ENCODE measurements at regions not wholly inside any gene's neighbourhood (a gene's known extent, or its start where the extent isn't known, plus 50 kb on each side); places are given as distances from the start of the nearest gene placed in this dataset.

DNA sequence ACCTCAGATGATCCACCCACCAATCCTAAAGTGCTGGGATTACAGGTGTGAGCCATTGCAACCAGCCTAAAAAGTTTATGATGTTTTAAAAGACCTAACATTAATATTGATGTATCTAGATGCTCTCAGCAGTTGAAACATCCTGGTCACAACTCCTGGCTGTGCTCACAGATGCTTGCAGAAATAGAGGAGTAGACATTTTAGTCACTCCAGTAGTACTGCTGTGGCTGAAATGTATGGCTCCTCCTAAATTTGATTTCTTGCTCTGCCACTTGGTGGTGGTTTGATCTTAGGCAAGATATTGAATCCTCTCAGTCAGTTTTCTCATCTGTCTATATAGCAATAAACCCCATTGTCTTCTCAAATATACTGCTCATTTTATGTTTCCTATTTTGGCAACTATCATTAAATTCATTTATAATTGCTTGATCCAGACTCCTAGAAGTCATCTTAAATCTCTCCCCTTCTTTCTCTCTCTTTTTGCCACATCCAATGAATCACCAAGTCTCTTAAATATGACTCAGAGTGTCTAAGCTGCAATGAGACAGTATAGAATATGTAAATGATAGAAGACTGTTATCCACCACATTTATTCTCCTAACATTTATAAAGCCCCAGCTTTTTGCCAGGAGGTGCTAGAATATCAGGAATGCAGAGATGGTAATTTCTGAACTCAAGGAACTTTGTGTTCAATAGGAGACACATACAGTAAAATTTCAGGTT, 78.1 kb upstream of the NRBF2 start:
- dilution Hi-C loops (cut with MboI; ENCODE audit: extremely low pct_ligation_motif_present, low sequenced_read_pairs) (no loop called here), intact Hi-C loops (cut with micrococcal nuclease) (no loop called here)
- TF ChIP-seq EZH2 (IDR thresholded peaks at IDR 0.05; ENCODE audit: borderline replicate concordance, low read depth, low read length, severe bottlenecking): no peak
- H3K79me2 ChIP-seq (ENCODE audit: control insufficient read depth, insufficient read depth, low read length): no peaks in the 10 kb centered on the region
- H3K9me3 ChIP-seq (replicated peaks; ENCODE audit: control insufficient read depth, insufficient read depth, low read length): no peaks in the 10 kb centered on the region
- H3K9me1 ChIP-seq (replicated peaks; ENCODE audit: control insufficient read depth, extremely low read depth, insufficient read depth, low read length): no peaks in the 10 kb centered on the region
- DNase-seq (ENCODE audit: low read depth, low spot score) (no peak), FAIRE-seq (no peak)
- CTCF ChIA-PET: no interaction called here
- POLR2A ChIA-PET: no interaction called here
- no peaks in the 10 kb centered on the region for H3K36me3 ChIP-seq (ENCODE audit: control insufficient read depth in 2 of 2, extremely low read depth in 1 of 2, insufficient read depth in 2 of 2, low read length in 2 of 2)
- no peak overlapping the region for H3K4me2 ChIP-seq (ENCODE audit: insufficient read depth, low read length)
- H3K4me1 ChIP-seq (ENCODE audit: control insufficient read depth, extremely low read depth, insufficient read depth, low read length): no peaks in the 10 kb centered on the region
- no TSS peak for BruUV-seq (replicated peaks)
- H2AFZ ChIP-seq (ENCODE audit: low read depth, low read length): no peak overlapping the region
- H4K20me1 ChIP-seq (replicated peaks; ENCODE audit: control insufficient read depth, extremely low read depth, insufficient read depth, low read length): no peaks in the 10 kb centered on the region
- H3K4me3 ChIP-seq (replicated peaks in 1 of 3; ENCODE audit: insufficient read depth in 1 of 3, low read depth in 1 of 3, low read length in 3 of 3): no peak overlapping the region
- H3K27ac ChIP-seq (ENCODE audit: insufficient read depth, low read depth, low read length): no peak overlapping the region
- no peaks in the 10 kb centered on the region for H3K27me3 ChIP-seq (ENCODE audit: control insufficient read depth in 2 of 2, insufficient read depth in 2 of 2, low read length in 2 of 2)
- no peak overlapping the region for H3K9ac ChIP-seq (replicated peaks; ENCODE audit: extremely low read depth, insufficient read depth, low read length)

DNA sequence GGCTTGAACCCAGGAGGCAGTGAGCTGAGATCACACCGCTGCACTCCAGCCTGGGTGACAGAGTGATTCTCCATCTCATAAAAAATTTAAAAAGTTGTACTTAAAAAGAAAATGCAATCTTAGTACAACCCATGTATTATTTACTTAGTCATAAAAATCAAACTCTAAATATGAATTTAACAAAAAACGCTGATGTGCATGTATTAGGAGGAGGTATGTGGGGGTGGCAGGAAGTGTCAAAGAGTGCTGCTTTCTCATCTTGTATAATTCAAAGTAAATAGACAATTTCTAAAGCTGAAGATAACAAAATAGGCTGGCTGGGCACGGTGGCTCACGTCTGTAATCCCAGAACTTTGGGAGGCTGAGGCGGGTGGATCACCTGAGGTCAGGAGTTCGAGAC, 81.0 kb upstream of the NRBF2 start:
- H3K4me3 ChIP-seq (replicated peaks in 1 of 3; ENCODE audit: insufficient read depth in 1 of 3, low read depth in 1 of 3, low read length in 3 of 3): no peak overlapping the region
- no peaks in the 10 kb centered on the region for H3K79me2 ChIP-seq (ENCODE audit: control insufficient read depth, insufficient read depth, low read length)
- no peak for TF ChIP-seq POLR2AphosphoS5 (IDR thresholded peaks at IDR 0.05; ENCODE audit: insufficient read depth, low read depth, low read length)
- TF ChIP-seq MYC (IDR thresholded peaks at IDR 0.05; ENCODE audit: low read depth, low read length): no peak
- BruUV-seq (replicated peaks): no TSS peak
- H3K4me1 ChIP-seq (ENCODE audit: control insufficient read depth, extremely low read depth, insufficient read depth, low read length): no peaks in the 10 kb centered on the region
- FAIRE-seq: no peak
- no peaks in the 10 kb centered on the region for H3K9me1 ChIP-seq (replicated peaks; ENCODE audit: control insufficient read depth, extremely low read depth, insufficient read depth, low read length)
- no peaks in the 10 kb centered on the region for H4K20me1 ChIP-seq (replicated peaks; ENCODE audit: control insufficient read depth, extremely low read depth, insufficient read depth, low read length)
- CTCF ChIA-PET: interaction anchor here (0.8 kb wide), 1 partner anchor 12 kb away, joined by 3 read pairs; no protein-coding TSS in a partner anchor
- H3K27me3 ChIP-seq (ENCODE audit: control insufficient read depth in 2 of 2, insufficient read depth in 2 of 2, low read length in 2 of 2): no peaks in the 10 kb centered on the region
- POLR2A ChIA-PET: no interaction called here
- no peak overlapping the region for H3K27ac ChIP-seq (ENCODE audit: insufficient read depth, low read depth, low read length)
- intact Hi-C loops (cut with micrococcal nuclease) (no loop called here), dilution Hi-C loops (cut with MboI; ENCODE audit: extremely low pct_ligation_motif_present, low sequenced_read_pairs) (no loop called here)
- H3K36me3 ChIP-seq (ENCODE audit: control insufficient read depth in 2 of 2, extremely low read depth in 1 of 2, insufficient read depth in 2 of 2, low read length in 2 of 2): no peaks in the 10 kb centered on the region
- no peak overlapping the region for H3K4me2 ChIP-seq (ENCODE audit: insufficient read depth, low read length)
- no peak overlapping the region for H2AFZ ChIP-seq (ENCODE audit: low read depth, low read length)
- DNase-seq (ENCODE audit: low read depth, low spot score): no peak
- no peaks in the 10 kb centered on the region for H3K9me3 ChIP-seq (replicated peaks; ENCODE audit: control insufficient read depth, insufficient read depth, low read length)
- H3K9ac ChIP-seq (replicated peaks; ENCODE audit: extremely low read depth, insufficient read depth, low read length): no peak overlapping the region

Data from endothelial cell of umbilical vein (primary cell).